GM23338 (cell line): ENCODE measurements at regions not wholly inside any gene's neighbourhood (a gene's known extent, or its start where the extent isn't known, plus 50 kb on each side); places are given as distances from the start of the nearest gene placed in this dataset.
"Not testable (repeated sequence)": the region's sequence is repeated elsewhere in the genome, so short reads cannot be mapped to it uniquely, and the experiment has no call there.

Experiments
- CREB1 ChIP-seq: fragments of 250-450 bp; sonication (Bioruptor Pico); IDR thresholded peaks from 2 replicates; pipeline ENCODE4 v1.5.0; 2020; ENCODE audit warnings: low read depth, mild to moderate bottlenecking, moderate library complexity
- CTCF ChIP-seq, 2 experiments: fragments of 200-600 bp in 1 of 2; sonication (generic) in 1 of 2; conservative IDR thresholded peaks; 2 replicates each; pipeline versions ENCODE4 v1.5.1 to v1.6.1; 2016 to 2017; ENCODE audit warnings: antibody characterized with exemption in 2 of 2, low read depth in 2 of 2, mild to moderate bottlenecking in 2 of 2, moderate library complexity in 1 of 2
- EZH2 ChIP-seq: fragments of 200-600 bp; sonication (generic); IDR thresholded peaks from one replicate; pipeline ENCODE4 v1.8.0; 2017; ENCODE audit warnings: antibody characterized with exemption, mild to moderate bottlenecking, low read depth; ENCODE audit not compliant: unreplicated experiment
- EZH2phosphoT487 ChIP-seq: fragments of 200-600 bp; sonication (generic); IDR thresholded peaks from one replicate; pipeline ENCODE4 v1.8.1; 2018; ENCODE audit warnings: antibody characterized with exemption; ENCODE audit not compliant: unreplicated experiment
- POLR2AphosphoS5 ChIP-seq: IDR thresholded peaks from 2 replicates; pipeline ENCODE4 v1.6.1; 2016; ENCODE audit warnings: antibody characterized with exemption, low read depth
- REST ChIP-seq: IDR thresholded peaks from one replicate; pipeline ENCODE4 v1.6.1; 2018; ENCODE audit warnings: antibody characterized with exemption; ENCODE audit not compliant: unreplicated experiment

GRCh38 chr2:16388199-16388830, 277.3 kb downstream of the CYRIA start:
- not testable (repeated sequence) for TF ChIP-seq EZH2phosphoT487; CTCF (conservative IDR thresholded peaks at IDR 0.05; ENCODE audit: low read depth in 2 of 2); EZH2; POLR2AphosphoS5; REST; CREB1 (CRISPR knock-in tag)
